ENCODE measurements at regions not wholly inside any gene's neighbourhood (a gene's known extent, or its start where the extent isn't known, plus 50 kb on each side); places are given as distances from the start of the nearest gene placed in this dataset.

DNA sequence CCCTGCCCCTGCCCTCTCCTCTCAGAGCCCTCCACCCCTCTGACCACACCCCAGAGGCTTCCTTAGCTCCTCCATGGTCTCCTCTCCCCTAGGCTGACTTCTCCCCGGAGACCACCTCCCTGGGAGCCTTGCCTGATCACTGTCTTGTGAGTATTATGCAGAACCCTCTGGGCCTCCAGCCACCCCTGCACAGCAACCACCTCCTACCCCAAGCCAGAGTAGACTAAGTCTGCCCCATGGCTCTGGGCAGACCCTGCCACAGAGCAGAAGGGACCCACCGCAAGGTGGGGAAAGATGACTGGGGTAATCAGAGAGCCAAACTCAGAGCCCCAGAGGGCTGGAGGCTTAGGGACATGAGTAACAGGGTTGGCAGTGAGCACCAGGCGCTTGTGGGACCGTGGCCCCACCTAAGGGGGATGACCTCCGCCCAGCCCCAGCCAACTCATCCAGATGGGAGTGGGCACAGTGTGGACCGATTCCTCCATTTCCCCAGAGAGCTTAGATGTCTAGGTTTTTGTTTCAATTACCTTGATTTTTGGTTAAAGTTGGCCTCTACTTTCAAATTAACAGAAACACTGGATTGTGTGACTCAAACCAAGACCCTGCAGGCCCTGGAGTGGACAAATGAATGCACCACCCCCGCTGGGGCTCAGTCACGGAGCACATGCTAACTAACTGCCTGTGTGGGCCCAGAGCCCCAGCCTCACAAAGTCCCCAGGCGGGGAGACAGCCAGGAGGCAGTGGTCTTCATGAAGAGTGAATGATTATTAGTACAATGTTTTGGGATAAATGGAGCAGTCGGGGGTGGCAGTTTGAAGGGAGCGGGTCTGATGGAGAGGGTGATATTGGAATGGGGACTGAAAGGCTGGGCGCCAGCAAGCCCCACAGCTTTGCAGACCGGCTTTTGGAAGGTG is 119.4 kb upstream of the PRR20G start:
- TF ChIP-seq FOS (IDR thresholded peaks at IDR 0.05; ENCODE audit: low read depth, low read length) (no peak), MXI1 (IDR thresholded peaks at IDR 0.05; ENCODE audit: borderline replicate concordance, low read depth, low read length) (no peak), RAD21 (IDR thresholded peaks at IDR 0.05; ENCODE audit: low read length) (no peak), SMC3 (IDR thresholded peaks at IDR 0.05; ENCODE audit: low read depth, low read length) (no peak), RCOR1 (IDR thresholded peaks at IDR 0.05; ENCODE audit: insufficient replicate concordance, low read length) (no peak), POLR2A (IDR thresholded peaks at IDR 0.05; ENCODE audit: low read depth, low read length) (no peak), CEBPB (IDR thresholded peaks at IDR 0.05; ENCODE audit: low read depth, low read length) (no peak), NFE2L2 (IDR thresholded peaks at IDR 0.05; ENCODE audit: low read depth, low read length) (no peak), RFX5 (IDR thresholded peaks at IDR 0.05; ENCODE audit: low read depth, low read length) (no peak), BHLHE40 (IDR thresholded peaks at IDR 0.05; ENCODE audit: low read depth, low read length) (no peak)
- TF ChIP-seq, protein P1, sequence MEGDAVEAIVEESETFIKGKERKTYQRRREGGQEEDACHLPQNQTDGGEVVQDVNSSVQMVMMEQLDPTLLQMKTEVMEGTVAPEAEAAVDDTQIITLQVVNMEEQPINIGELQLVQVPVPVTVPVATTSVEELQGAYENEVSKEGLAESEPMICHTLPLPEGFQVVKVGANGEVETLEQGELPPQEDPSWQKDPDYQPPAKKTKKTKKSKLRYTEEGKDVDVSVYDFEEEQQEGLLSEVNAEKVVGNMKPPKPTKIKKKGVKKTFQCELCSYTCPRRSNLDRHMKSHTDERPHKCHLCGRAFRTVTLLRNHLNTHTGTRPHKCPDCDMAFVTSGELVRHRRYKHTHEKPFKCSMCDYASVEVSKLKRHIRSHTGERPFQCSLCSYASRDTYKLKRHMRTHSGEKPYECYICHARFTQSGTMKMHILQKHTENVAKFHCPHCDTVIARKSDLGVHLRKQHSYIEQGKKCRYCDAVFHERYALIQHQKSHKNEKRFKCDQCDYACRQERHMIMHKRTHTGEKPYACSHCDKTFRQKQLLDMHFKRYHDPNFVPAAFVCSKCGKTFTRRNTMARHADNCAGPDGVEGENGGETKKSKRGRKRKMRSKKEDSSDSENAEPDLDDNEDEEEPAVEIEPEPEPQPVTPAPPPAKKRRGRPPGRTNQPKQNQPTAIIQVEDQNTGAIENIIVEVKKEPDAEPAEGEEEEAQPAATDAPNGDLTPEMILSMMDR (conservative IDR thresholded peaks at IDR 0.05; ENCODE audit: low read depth, low read length) = no peak
- TF ChIP-seq, protein P2, sequence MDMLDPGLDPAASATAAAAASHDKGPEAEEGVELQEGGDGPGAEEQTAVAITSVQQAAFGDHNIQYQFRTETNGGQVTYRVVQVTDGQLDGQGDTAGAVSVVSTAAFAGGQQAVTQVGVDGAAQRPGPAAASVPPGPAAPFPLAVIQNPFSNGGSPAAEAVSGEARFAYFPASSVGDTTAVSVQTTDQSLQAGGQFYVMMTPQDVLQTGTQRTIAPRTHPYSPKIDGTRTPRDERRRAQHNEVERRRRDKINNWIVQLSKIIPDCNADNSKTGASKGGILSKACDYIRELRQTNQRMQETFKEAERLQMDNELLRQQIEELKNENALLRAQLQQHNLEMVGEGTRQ (IDR thresholded peaks at IDR 0.05; ENCODE audit: low read depth, low read length) = no peak
- TF ChIP-seq, protein P3, sequence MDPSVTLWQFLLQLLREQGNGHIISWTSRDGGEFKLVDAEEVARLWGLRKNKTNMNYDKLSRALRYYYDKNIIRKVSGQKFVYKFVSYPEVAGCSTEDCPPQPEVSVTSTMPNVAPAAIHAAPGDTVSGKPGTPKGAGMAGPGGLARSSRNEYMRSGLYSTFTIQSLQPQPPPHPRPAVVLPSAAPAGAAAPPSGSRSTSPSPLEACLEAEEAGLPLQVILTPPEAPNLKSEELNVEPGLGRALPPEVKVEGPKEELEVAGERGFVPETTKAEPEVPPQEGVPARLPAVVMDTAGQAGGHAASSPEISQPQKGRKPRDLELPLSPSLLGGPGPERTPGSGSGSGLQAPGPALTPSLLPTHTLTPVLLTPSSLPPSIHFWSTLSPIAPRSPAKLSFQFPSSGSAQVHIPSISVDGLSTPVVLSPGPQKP (IDR thresholded peaks at IDR 0.05; ENCODE audit: borderline replicate concordance, low read depth, low read length) = no peak

Data from IMR-90 (cell line).